NCI-H1694 treated with DMSO at 0.1 percent for 48 hours (cell line): ENCODE measurements at regions not wholly inside any gene's neighbourhood (a gene's known extent, or its start where the extent isn't known, plus 50 kb on each side); places are given as distances from the start of the nearest gene placed in this dataset.
"Not testable (repeated sequence)": the region's sequence is repeated elsewhere in the genome, so short reads cannot be mapped to it uniquely, and the experiment has no call there.

ENCODE experiments used
- DNase-seq: peaks from one replicate; lab custom pipeline; 2025; lab: John Stamatoyannopoulos, UW

GRCh38 chr13:50130123-50130946, 115.1 kb downstream of the KCNRG start:
- no peak for DNase-seq

GRCh38 chr13:50131920-50132903, 117.0 kb downstream of the KCNRG start:
- no peak for DNase-seq

- DNase-seq = no peak
Measured at GRCh38 chr13:50132904-50133357, 117.7 kb downstream of the KCNRG start.

GRCh38 chr13:50133358-50133953, 118.2 kb downstream of the KCNRG start:
- DNase-seq = no peak

- no peak for DNase-seq
Measured at GRCh38 chr13:50136226-50136625, 121.0 kb downstream of the KCNRG start.

- DNase-seq = no peak
Measured at GRCh38 chr13:50136678-50137077, 121.4 kb downstream of the KCNRG start.

GRCh38 chr13:50139435-50139934, 124.2 kb downstream of the KCNRG start:
- not testable (repeated sequence) for DNase-seq

- no peak for DNase-seq
Measured at GRCh38 chr13:50140153-50140552, 124.9 kb downstream of the KCNRG start.

- DNase-seq = no peak
Measured at GRCh38 chr13:50140581-50141374, 125.5 kb downstream of the KCNRG start.

- no peak for DNase-seq
Measured at GRCh38 chr13:50141375-50141975, 126.2 kb downstream of the KCNRG start.

- DNase-seq = no peak
Measured at GRCh38 chr13:50144246-50145160, 129.3 kb downstream of the KCNRG start.

- no peak for DNase-seq
Measured at GRCh38 chr13:50149214-50149613, 134.0 kb downstream of the KCNRG start.

GRCh38 chr13:50149932-50150331, 134.7 kb downstream of the KCNRG start:
- no peak for DNase-seq

GRCh38 chr13:50152224-50152623, 137.0 kb downstream of the KCNRG start:
- DNase-seq = no peak

- no peak for DNase-seq
Measured at GRCh38 chr13:50152655-50153309, 137.5 kb downstream of the KCNRG start.

- DNase-seq = no peak
Measured at GRCh38 chr13:50153401-50153800, 138.2 kb downstream of the KCNRG start.

- DNase-seq = no peak
Measured at GRCh38 chr13:50153876-50154275, 138.6 kb downstream of the KCNRG start.

GRCh38 chr13:50154697-50155096, 139.5 kb downstream of the KCNRG start:
- DNase-seq = no peak

GRCh38 chr13:50156140-50156539, 140.9 kb downstream of the KCNRG start:
- DNase-seq = no peak
